ENCODE measurements at regions not wholly inside any gene's neighbourhood (a gene's known extent, or its start where the extent isn't known, plus 50 kb on each side); places are given as distances from the start of the nearest gene placed in this dataset.

DNA sequence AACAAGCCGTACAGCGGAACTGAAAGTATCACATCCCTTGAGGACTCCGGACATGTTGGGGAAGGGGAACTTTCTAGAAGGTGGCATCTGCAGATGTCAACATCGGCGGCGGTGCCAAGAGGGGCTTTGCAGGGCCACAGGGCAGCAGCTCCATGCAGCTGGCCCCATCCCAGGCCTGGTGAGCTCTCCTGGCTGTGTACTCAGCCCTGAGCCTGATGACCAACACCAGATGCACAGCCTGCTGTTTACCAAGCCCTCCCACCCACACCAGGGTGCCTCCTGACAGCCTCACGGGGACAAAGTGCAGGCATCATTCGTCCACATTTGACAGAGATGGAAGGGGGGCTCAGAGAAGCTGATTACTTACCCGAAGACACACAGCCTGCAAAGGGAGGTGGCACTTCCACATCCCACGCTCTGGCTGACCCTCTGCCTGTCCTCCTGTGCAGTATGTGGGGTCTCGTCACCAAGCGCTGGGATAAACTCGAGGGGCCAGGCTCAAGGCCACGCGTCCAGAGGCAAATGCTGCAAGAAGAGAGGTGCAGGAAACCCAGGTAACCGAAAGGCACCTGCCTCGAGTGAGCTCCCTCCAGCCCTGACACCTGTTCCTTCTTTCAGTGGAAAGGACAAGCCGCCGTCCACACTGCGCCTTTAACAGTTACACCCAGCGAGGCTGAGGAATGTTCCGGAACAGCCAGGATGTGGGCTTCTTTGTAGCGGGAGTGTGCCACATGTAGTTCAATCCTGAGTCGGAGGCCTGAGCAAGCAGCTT, 69.0 kb upstream of the ASAP2 start:
- DNase-seq (ENCODE audit: low spot score) = no peak

DNA sequence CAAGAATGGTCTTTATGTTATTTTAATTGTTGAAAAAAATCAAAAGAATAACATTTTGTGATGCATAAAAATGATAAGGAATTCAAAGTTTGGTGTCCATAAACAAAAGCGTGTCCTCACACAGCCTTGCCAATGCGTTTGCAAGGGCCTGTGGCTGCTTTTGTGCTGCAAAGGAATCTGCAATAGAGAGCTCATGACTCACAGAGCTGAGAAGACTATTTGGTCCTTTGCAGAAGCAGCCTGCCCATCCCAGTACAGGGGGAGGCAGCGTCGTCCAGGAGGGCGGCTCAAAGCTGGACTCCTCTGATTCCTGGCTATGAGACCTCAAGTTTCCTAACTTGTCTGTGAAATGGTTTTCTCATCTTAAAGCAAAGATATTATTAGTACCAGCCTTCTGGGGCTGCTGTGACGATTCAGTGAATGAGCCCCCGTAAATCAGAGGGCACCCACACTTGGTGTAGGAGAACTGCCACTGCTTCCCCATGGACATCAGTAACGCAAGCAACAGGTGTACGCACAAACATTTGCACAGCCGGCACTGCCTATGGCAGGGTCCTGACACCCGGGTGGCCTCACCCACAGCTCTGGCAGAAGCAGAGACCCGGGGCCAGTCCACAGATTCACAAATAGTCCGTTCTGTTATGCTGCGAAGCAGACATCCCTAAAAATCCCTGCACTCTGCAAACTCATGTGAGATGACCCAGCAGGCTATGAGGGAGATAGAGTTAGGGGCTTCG, 70.6 kb upstream of the ASAP2 start:
- no peak for DNase-seq (ENCODE audit: low spot score)

DNA sequence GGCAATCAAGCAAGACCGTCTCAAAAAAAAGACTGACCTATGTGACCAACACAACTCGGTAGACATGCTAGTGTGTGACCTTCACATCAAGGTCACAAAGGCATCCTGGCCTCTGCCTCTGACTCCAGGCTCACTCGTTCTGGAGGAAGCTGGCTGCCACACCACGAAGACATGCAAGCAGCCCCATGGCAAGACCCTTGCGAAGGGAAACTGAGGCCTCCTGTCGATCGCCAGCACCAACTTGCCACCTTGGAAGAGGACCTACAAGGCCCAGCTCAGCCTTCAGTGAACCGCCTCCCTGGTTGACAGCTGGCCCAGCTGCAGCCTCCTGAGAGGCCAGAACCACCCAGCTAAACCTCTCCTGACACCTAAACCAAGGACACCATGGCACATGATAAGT, 79.3 kb upstream of the ASAP2 start:
- no peak for DNase-seq (ENCODE audit: low spot score)

DNA sequence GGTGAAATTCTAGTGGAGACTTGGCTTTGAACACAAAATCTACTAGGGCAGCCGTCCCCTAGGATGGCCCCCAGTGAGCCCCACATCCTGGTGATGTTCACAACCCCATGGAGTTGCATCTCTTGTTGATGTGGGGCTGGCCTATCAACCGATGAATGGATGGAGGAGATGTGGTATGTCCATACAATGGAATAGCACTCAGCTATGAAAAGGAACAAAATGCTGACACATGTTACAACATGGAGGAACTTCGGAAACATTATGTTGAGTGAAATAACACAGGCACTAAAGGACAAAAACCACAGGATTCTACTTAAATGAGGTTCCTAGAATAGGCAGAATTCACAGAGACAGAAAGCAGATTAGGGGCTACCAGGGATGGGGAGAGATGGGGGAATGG, 80.1 kb upstream of the ASAP2 start:
- DNase-seq (ENCODE audit: low spot score) = no peak

DNA sequence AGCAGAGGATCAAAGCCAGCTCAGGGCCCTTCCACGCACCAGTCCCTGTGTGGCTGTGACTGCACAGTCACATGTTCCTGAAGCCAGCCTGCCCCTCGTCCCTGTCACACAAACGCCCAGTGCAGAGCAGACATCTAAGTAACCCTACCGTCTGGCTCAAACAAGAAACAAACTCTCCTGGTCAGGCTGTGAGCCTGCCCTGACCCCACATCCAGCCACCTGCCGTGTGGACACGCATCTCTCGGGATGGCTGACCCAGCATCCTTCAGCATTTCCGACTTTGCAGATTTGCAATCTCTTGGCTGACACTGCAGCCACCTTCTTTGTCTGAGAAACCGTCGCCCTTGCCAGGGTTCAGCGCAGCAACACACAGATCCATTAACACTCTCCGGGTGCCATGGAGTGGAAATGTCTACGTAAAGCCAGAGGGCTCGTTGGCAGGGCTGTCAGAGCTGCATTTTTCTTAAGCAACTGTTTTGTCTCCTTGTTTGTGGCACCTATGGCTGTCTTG, 82.3 kb upstream of the ASAP2 start:
- no peak for DNase-seq (ENCODE audit: low spot score)

DNA sequence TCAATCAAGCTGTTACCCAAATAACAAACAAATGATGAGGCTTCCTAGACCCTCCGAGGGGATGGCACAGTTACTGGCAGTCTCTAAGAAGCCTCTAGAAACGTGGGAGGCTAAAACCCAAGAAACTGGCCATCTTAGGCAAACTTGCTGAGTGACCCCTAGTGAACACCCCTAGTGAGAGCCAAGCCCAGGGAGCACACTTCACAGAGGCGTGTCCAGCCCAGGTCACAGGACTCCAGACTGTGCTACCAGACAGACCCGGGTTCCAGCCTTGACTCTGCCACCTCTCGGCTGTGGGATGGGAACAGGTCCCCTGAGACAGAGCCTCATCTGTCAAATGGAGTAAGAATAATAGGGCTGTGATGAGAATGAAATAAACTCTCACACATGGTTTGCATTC, 83.5 kb upstream of the ASAP2 start:
- no peak for DNase-seq (ENCODE audit: low spot score)

DNA sequence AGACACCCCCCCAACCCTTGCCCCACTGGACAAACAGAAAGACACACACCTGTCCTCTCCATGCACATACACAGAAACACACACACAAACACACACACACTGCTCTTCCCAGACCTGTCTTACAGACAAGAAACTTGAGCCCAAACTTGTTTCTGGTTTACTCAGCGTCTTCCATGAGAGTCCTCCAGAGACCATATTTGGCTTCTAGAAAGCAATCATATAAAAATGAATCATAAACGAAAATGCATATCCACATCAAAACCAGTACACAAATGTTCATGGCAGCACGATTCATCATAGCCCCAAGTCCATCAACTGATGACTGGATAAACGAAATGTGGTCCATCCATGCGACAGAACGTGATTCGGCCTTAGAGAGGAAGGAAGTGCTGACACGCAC, 84.2 kb upstream of the ASAP2 start:
- no peak for DNase-seq (ENCODE audit: low spot score)

DNA sequence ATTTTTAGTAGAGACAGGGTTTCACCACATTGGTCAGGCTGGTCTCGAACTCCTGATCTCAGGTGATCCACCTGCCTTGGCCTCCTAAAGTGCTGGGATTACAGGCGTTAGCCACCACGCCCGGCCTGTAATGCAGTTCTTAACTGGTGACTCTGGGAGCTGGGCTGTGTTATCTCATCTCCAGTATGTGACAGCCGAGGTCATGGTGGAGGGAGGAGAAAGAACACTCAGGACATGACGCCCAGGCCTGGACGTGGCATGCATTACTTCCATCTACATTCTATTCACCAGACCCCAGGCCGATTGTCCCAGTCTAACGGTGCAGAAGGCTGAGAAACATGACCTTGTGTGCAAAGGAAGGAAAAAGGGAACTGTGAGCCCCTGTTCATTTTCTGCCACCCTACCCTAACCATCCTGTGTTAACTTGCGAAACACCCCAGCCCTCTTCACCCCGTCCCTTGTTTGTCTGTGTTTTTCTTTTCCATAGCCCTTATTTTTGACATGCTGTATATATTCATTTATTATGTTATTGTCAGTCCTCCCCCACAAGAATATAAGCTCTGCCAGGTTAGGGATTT, 88.1 kb upstream of the ASAP2 start:
- DNase-seq (ENCODE audit: low spot score) = no peak

DNA sequence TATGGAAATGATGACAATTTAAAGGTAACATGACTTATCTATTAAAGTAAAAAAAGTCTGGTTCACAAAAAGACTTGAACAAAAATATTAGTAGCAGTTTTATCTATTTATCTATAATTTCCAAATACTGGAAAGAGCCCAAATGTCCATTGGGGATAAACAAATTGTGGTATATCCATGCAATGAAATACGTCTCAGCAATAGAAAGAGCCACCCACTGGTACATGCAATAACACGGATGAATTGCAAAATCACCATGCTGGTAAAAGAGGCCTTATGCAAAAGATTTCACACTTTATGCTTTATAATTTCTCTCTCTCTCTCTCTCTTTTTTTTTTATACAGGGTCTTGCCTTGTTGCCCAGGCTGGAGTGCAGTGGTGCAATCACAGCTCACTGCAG, 91.4 kb upstream of the ASAP2 start:
- no peak for DNase-seq (ENCODE audit: low spot score)

DNA sequence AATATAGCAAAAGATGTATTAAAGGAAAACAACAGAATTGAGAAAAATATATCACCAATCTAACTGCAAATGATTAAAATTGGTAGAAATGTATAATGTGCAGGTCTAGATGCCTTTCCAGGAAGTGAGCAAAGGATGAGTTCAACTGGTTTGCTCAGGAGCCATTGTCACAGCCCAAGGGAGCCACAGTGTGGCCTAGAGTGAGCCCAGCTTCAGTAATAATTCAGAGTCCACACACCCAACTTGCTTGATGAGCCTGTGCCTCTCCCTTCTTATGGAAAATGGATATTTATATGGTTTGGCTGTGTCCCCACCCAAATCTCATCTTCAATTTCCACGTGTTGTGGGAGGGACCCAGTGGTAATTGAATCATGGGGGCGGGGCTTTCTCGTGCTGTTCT, 92.2 kb upstream of the ASAP2 start:
- no peak for DNase-seq (ENCODE audit: low spot score)

DNA sequence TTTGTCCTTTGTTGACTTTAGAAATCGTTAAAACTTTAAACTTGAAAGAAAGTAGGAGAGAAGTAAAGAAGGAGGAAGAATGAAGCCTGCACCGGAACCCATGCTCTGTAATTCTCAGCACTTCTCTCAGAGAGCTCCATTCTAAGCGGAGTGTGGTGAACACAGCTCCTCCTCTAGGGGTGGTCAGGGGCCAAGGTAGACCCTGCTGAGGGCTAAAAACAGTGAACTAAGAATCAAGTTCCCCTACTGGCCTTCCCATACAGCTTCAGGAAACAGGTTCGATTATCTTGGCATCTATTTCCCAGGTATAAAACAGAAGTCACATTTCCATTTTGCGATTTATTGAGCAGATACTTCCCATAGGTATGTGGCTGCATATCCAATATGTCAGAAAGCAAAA, 92.7 kb upstream of the ASAP2 start:
- DNase-seq (ENCODE audit: low spot score) = no peak

DNA sequence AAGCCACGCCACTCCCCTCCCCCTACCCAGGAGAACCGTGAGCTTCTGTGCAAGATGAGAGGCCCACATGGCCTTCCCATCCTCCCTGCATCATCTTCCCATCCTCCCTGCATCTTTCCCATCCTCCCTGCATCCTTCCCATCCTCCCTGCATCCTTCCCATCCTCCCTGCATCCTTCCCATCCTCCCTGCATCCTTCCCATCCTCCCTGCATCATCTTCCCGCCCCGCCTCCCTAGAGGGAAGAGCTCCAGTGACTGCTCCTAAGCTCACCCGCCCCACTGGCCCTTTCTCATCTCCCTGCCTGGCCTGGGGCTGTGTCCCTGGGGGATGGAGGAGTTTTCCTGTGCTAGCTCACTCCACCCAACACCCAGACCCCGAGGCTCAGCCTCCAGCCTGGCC, 93.3 kb upstream of the ASAP2 start:
- no peak for DNase-seq (ENCODE audit: low spot score)

DNA sequence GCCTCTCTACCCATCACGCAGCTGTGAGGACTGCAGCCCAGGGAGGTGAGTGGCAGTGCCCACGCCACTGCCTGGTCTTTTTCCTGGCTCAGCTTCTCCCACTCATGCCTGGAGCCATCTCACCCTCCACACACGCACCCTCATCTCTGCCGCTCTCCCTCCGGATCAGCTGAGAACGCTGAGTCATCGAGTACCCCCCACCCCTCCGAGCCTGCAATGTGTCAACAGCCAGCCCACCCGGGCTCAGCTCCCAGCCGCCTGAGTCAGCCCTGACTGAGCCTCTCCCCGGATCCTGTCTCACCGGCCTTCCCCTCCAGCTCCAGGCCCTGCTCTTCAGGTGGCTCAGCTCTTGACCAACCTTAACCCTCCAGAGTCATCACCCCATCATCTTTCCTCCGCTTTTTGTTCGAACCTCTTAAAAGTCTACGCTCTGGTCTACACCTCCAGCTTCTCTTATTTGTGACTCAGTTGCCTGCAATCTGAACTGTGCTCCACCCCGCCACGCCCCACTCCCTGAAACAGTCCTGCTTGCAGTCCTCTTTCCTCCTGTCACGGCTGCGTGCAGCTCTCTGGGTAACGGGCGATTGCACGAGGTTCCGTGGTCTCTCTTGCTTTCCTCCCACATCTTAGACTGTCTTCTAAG, 94.4 kb upstream of the ASAP2 start:
- peak; percentile 74 for DNase-seq (ENCODE audit: low spot score)

DNA sequence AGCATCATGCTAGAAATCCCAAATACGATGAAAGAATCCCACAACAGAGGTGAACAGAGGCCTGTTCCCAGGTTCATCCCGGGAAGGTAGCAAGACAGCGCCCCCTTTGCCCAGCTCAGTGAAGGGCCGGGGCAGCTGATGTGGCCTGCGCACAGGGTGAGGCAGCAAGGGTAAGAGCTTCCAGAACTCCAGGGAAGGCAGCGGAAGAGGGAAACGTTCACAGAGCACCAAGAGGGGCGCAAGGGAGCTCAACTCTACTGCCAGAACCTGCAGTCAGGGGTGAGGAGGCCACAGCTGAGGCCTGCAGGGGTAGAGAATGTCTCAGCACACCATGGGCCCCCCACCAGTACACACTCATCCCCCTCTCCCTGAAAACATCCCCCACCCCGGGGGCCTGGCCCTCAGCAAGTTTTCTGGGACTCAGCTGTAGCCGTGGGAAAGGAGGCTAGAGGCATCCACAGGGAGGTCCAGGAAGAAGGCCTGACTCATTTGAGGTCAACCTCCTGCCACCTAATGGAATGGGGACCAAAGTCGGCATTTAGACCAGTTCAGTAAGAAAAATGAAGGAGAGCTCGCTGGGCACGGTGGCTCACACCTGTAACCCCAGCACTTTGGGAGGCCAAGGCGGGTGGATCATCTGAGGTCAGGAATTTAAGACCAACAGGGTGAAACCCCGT, 95.6 kb upstream of the ASAP2 start:
- DNase-seq (ENCODE audit: low spot score) = no peak

DNA sequence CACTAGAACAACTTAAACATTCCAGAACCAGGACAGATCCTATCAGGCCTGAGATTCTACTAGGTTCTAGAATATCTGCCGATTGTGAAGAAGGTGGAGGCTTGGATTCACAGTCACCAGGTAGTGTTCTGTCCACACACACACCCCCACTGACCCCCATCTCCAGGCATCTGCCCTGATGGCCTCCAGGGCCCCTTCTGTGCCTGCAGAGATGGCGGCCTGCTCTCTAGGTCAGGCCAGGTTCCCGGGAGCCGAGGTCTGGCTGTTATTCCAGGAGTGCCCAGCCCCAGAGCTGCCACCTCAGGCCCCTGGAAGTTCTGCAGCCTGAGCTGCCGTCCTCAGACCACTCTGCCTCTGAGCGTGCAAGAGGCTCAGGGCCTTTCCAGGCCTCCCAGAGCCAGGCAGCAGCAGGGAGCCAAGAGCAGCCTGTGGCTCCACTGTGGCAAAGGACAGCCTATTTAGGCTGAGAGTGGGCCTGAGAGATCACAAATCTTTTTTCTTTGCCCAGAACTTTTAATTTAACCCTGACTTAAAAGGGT, 96.2 kb upstream of the ASAP2 start:
- no peak for DNase-seq (ENCODE audit: low spot score)

DNA sequence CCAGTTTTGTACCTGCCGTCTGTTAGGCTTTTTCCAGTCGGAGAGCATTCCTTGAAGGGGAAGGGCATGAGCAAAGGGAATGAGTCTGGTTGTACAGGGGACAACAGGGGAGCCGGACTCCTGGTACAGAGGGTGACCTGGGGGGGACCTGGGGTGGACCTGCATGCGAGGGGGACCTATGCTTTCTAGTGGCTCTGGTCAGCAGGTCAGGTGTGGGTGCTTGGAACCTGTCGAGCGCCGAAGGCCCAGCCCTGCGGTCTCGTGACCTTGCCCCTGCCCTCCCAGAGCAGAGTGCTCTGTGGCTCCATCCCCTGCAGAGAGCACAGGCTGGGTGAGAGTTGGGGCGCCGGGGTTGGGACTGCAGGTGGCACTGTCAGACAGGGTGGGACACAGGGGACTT, 96.7 kb upstream of the ASAP2 start:
- no peak for DNase-seq (ENCODE audit: low spot score)

DNA sequence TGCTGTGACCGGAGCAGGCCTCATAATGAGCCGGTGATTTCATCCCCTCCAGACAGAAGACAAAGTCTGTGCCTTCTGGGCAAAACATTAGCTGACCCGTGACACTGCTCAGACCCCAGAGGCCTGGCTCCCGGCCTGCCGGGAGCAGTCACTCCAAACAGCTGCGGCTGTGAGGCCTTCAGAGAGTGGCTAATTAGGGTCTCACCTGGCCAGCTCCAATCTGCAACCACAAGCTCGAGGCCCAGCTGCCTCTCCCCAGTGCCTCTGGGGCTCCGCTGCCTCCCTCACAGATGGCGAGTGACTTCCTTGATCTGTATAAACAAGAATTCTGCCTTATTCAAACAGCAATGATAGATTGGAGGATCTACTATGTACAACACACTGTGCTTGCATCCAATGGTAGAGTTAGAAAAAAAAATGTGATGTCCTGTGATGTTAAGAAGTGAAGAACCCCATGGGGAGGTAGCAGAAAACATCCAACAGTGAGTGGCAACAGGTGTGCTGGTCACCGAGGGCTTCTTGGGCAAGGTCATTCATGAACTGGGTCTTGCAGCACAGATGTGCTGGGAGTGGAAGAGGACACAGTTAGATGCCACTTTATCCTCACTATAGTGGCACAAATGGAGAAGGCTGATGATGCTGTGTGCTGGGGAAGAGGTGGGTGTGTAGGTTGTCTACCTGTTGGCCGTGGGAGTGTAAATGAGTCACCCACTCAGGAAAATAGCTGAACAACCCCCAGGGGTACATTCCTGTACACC, 98.2 kb upstream of the ASAP2 start:
- DNase-seq (ENCODE audit: low spot score) = no peak

DNA sequence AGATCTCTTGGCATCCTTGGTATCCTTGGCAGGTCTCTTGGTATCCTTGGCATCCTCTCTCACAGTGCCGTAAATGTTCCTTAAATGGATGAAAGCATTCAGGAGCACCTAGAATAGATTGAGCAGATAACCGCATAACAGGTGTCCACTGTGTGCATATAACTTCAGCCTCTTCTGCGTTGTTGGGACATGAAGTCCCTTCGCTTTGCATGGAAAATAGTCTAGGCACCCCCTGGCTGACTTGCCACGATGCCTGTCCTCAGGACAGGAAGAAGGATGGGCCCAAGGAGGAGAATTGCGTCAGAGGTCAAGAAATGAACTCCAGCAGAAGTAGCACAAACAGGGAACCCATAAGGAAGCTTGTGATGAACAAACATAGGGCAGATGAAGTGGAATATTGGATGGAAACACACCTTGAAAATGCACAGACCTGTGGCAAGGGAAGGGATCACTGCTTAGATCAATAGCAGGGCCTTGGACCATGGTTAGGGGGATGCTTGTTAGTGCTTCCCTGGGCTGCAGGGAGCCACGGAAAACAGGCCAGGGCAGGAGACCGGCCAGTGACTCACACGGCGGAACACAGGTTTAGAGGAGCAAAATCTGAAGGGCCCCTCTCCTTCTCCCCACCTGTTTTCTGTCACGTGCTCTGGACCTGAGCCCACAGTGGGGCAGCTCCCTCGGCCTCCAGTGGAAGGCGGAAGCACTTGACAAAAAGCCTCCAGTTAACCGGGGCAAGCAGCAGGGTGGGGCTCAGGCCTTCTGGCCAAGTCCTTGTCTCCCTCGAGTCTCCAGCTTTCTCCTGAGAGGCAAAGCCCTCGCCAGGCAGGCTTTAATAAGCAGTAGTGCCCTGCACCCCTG, 99.2 kb upstream of the ASAP2 start:
- DNase-seq (ENCODE audit: low spot score) = peak; percentile 71

DNA sequence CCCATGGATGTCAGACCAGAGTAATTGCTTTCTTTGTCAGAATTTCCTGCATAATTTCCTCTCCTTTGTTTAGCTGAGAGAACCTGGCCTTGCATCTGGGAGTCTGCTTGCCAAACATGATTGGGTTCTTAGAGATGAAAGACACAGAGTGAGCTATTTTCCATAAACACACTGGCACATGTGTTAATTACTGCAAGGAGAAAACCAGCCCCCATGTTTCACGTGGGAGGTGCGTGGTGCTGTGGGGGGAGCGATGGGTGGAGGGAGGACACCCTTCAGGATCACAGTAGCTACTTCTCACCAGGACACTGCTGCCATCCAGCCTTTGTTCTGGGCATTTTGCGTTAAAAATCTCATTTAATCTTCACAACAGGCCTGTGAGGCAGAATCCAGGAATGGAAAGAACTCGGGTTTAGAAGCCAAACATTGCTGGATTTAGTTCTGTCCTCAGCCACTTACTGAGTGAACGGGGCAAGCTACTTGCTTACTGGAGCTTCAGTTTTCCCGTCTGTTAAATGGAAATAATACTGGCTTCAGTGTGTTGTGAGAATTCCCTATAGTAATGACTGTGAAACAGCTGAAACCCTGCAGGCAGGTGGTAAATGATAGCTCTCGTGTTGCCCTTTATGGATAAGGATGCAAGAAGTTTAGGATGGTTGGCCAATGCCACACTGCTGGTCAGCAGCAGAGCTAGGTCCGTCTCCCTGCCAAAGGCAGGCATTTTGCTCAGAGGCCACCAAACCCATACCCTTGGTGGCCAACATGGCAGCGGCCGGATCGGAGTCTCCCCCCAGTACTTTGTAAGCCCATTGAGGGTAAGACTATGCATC, 100.1 kb upstream of the ASAP2 start:
- DNase-seq (ENCODE audit: low spot score) = no peak

All from ureter (tissue), 1 donor.